ENCODE measurements at regions not wholly inside any gene's neighbourhood (a gene's known extent, or its start where the extent isn't known, plus 50 kb on each side); places are given as distances from the start of the nearest gene placed in this dataset.
"Not testable (repeated sequence)": the region's sequence is repeated elsewhere in the genome, so short reads cannot be mapped to it uniquely, and the experiment has no call there.

DNA sequence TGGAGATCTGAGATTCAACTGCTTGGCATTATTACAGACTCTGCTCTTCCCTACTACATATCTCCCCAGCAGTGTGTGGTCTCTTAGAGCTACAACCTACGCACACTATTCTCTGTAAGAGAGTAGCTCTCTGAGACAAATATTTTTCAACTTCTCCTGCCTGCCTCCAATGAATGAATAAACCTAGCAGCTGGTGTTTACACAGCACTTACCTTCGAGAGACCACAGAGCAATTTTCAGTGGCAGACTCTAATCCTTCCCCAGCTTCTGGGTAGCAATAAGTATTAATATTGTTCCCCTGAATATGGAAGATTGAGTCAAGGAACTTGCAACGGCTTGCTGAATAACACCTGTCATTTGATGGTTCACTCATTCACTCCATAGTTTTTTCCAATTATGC is 350.9 kb upstream of the SPAG17 start:
- dilution Hi-C loops (cut with HindIII; ENCODE audit: low sequenced_read_pairs, unreplicated experiment), result no loop called here
- intact Hi-C loops (cut with micrococcal nuclease), result no loop called here
- H3K4me3 ChIP-seq (ENCODE audit: insufficient read depth, low read depth, low read length), result no peak overlapping the region
- H3K27me3 ChIP-seq (ENCODE audit: control insufficient read depth, insufficient read depth, low read length), result no peaks in the 10 kb centered on the region
- no peak for TF ChIP-seq BHLHE40 (IDR thresholded peaks at IDR 0.05; ENCODE audit: low read depth, low read length)
- no peak for TF ChIP-seq CHD1 (IDR thresholded peaks at IDR 0.05; ENCODE audit: low read depth, low read length)
- TF ChIP-seq MAZ (IDR thresholded peaks at IDR 0.05; ENCODE audit: borderline replicate concordance, low read depth, low read length), result no peak
- no peak for TF ChIP-seq MXI1 (IDR thresholded peaks at IDR 0.05; ENCODE audit: borderline replicate concordance, low read depth, low read length)
- no peaks in the 10 kb centered on the region for H4K20me1 ChIP-seq (ENCODE audit: insufficient read depth, low read length)
- no peak overlapping the region for H2BK5ac ChIP-seq (ENCODE audit: low read depth, low read length, poor library complexity, severe bottlenecking)
- ChIA-PET CTCF (interaction anchor here (0.6 kb wide), 1 partner anchor 652 kb away, joined by 3 read pairs; no protein-coding TSS in a partner anchor), POLR2A (ENCODE audit: unreplicated experiment) (no interaction called here)
- H3K27ac ChIP-seq (ENCODE audit: insufficient read depth, low read length), result no peak overlapping the region
- no peak overlapping the region for H3K4ac ChIP-seq (ENCODE audit: low read depth, low read length)
- no TSS peak for BruUV-seq (replicated peaks)
- H2BK20ac ChIP-seq (ENCODE audit: low read depth, low read length), result no peak overlapping the region
- H3K9me3 ChIP-seq (ENCODE audit: control insufficient read depth, insufficient read depth, low read length), result no peaks in the 10 kb centered on the region
- no peak overlapping the region for H3K23ac ChIP-seq (ENCODE audit: low read depth, low read length)
- no peak overlapping the region for H2BK15ac ChIP-seq (ENCODE audit: low read depth, low read length)
- no peak overlapping the region for H4K8ac ChIP-seq (ENCODE audit: low read depth in 2 of 2, low read length in 2 of 2)
- no peak overlapping the region for H3K4me2 ChIP-seq (ENCODE audit: low read depth, low read length)
- H2BK120ac ChIP-seq (ENCODE audit: low read depth, low read length), result no peak overlapping the region
- no peak overlapping the region for H2AK9ac ChIP-seq (replicated peaks; ENCODE audit: low read depth, low read length, poor library complexity)
- H3K56ac ChIP-seq (ENCODE audit: extremely low read depth, insufficient read depth, low read length), result no peak overlapping the region
- no peaks in the 10 kb centered on the region for H3K4me1 ChIP-seq (ENCODE audit: control insufficient read depth, insufficient read depth, low read length)
- H3K9me1 ChIP-seq (ENCODE audit: insufficient read depth, low read length), result no peaks in the 10 kb centered on the region
- no peak overlapping the region for H3K14ac ChIP-seq (replicated peaks; ENCODE audit: low read depth, low read length)
- DNase-seq (no peak), ATAC-seq (ENCODE audit: low read depth) (no peak)
- no CpG with 5 or more reads among the region's 3 CpGs for WGBS, 2 experiments (ENCODE audit: extremely low coverage in 2 of 2, insufficient read length in 1 of 2)
- in situ Hi-C loops (cut with MboI; ENCODE audit: low sequenced_read_pairs), result no loop called here
- no peak overlapping the region for H4K91ac ChIP-seq (ENCODE audit: insufficient read depth, low read depth, low read length)
- no peaks in the 10 kb centered on the region for H3K79me1 ChIP-seq (ENCODE audit: low read depth in 1 of 2, low read length in 2 of 2)
- no peak overlapping the region for H3K9ac ChIP-seq (ENCODE audit: low read depth, low read length)
- H3K36me3 ChIP-seq (ENCODE audit: control insufficient read depth, insufficient read depth, low read length), result no peaks in the 10 kb centered on the region
- no peak overlapping the region for H4K5ac ChIP-seq (ENCODE audit: low read depth, low read length)
- no peak overlapping the region for H3K18ac ChIP-seq (ENCODE audit: low read depth, low read length)
- H2AK5ac ChIP-seq (ENCODE audit: low read depth, low read length), result no peak overlapping the region
- no peak overlapping the region for H2AFZ ChIP-seq (replicated peaks; ENCODE audit: low read length, poor library complexity)

DNA sequence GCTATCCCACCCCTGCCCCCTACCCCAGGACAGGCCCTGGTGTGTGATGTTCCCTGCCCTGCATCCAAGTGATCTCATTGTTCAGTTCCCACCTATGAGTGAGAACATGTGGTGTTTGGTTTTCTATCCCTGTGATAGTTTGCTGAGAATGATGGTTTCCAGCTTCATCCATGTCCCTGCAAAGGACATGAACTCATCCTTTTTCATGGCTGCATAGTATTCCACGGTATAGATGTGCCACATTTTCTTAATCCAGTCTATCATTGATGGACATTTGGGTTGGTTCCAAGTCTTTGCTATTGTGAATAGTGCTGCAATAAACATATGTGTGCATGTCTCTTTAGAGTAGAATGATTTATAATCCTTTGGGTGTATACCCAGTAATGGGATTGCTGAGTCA is 326.9 kb upstream of the SPAG17 start:
- in situ Hi-C loops (cut with MboI; ENCODE audit: low sequenced_read_pairs); H3K4me1 ChIP-seq (ENCODE audit: control insufficient read depth, insufficient read depth, low read length); H4K20me1 ChIP-seq (ENCODE audit: insufficient read depth, low read length); H2BK15ac ChIP-seq (ENCODE audit: low read depth, low read length); ATAC-seq (ENCODE audit: low read depth); H3K4ac ChIP-seq (ENCODE audit: low read depth, low read length); H3K27ac ChIP-seq (ENCODE audit: insufficient read depth, low read length); H3K4me2 ChIP-seq (ENCODE audit: low read depth, low read length); H2AFZ ChIP-seq (replicated peaks; ENCODE audit: low read length, poor library complexity); H2AK5ac ChIP-seq (ENCODE audit: low read depth, low read length); H3K27me3 ChIP-seq (ENCODE audit: control insufficient read depth, insufficient read depth, low read length); H3K9me1 ChIP-seq (ENCODE audit: insufficient read depth, low read length); H3K79me1 ChIP-seq (ENCODE audit: low read depth in 1 of 2, low read length in 2 of 2); H2BK120ac ChIP-seq (ENCODE audit: low read depth, low read length); H4K91ac ChIP-seq (ENCODE audit: insufficient read depth, low read depth, low read length); intact Hi-C loops (cut with micrococcal nuclease); H3K14ac ChIP-seq (replicated peaks; ENCODE audit: low read depth, low read length); H2BK20ac ChIP-seq (ENCODE audit: low read depth, low read length); H3K9ac ChIP-seq (ENCODE audit: low read depth, low read length); BruUV-seq (replicated peaks); H2AK9ac ChIP-seq (replicated peaks; ENCODE audit: low read depth, low read length, poor library complexity); CTCF ChIA-PET; H2BK5ac ChIP-seq (ENCODE audit: low read depth, low read length, poor library complexity, severe bottlenecking); dilution Hi-C loops (cut with HindIII; ENCODE audit: low sequenced_read_pairs, unreplicated experiment); H3K23ac ChIP-seq (ENCODE audit: low read depth, low read length); H3K56ac ChIP-seq (ENCODE audit: extremely low read depth, insufficient read depth, low read length); H4K5ac ChIP-seq (ENCODE audit: low read depth, low read length); H3K18ac ChIP-seq (ENCODE audit: low read depth, low read length); H4K8ac ChIP-seq (ENCODE audit: low read depth in 2 of 2, low read length in 2 of 2); H3K4me3 ChIP-seq (ENCODE audit: insufficient read depth, low read depth, low read length); POLR2A ChIA-PET (ENCODE audit: unreplicated experiment); DNase-seq; H3K9me3 ChIP-seq (ENCODE audit: control insufficient read depth, insufficient read depth, low read length); H3K36me3 ChIP-seq (ENCODE audit: control insufficient read depth, insufficient read depth, low read length): not testable (repeated sequence)
- whole genome bisulfite sequencing, 2 experiments (ENCODE audit: extremely low coverage in 2 of 2, insufficient read length in 1 of 2), result no CpG with 5 or more reads among the region's 1 CpG
